ENCODE measurements at regions not wholly inside any gene's neighbourhood (a gene's known extent, or its start where the extent isn't known, plus 50 kb on each side); places are given as distances from the start of the nearest gene placed in this dataset.

- no peaks in the 10 kb centered on the region for H3K27me3 ChIP-seq
- no peak overlapping the region for H3K27ac ChIP-seq
- no peaks in the 10 kb centered on the region for H3K4me1 ChIP-seq (ENCODE audit: control insufficient read depth in 1 of 2, insufficient read depth in 1 of 2, low read depth in 1 of 2, low read length in 1 of 2)
- H3K4me3 ChIP-seq (ENCODE audit: low read depth in 1 of 2, low read length in 1 of 2), result no peak overlapping the region
- no peak for TF ChIP-seq CTCF (IDR thresholded peaks at IDR 0.05)
- H3K36me3 ChIP-seq, result no peaks in the 10 kb centered on the region
- H3K9me3 ChIP-seq, result no peaks in the 10 kb centered on the region
These were observed 155.8 kb downstream of the DRD1 start for GRCh38 chr5:175288048-175288621.

GRCh38 chr5:175286981-175287380 lies 157.0 kb downstream of the DRD1 start:
- Histone ChIP-seq H3K27ac (no peak overlapping the region), H3K9me3 (no peaks in the 10 kb centered on the region), H3K27me3 (no peaks in the 10 kb centered on the region), H3K4me3 (ENCODE audit: low read depth in 1 of 2, low read length in 1 of 2) (no peak overlapping the region), H3K36me3 (no peaks in the 10 kb centered on the region), H3K4me1 (ENCODE audit: control insufficient read depth in 1 of 2, insufficient read depth in 1 of 2, low read depth in 1 of 2, low read length in 1 of 2) (no peaks in the 10 kb centered on the region)
- no peak for TF ChIP-seq CTCF (IDR thresholded peaks at IDR 0.05)

GRCh38 chr5:175285261-175285660 lies 158.7 kb downstream of the DRD1 start:
- Histone ChIP-seq H3K4me3 (ENCODE audit: low read depth in 1 of 2, low read length in 1 of 2) (no peak overlapping the region), H3K4me1 (ENCODE audit: control insufficient read depth in 1 of 2, insufficient read depth in 1 of 2, low read depth in 1 of 2, low read length in 1 of 2) (no peaks in the 10 kb centered on the region), H3K36me3 (no peaks in the 10 kb centered on the region), H3K27ac (no peak overlapping the region), H3K9me3 (no peaks in the 10 kb centered on the region), H3K27me3 (no peaks in the 10 kb centered on the region)
- TF ChIP-seq CTCF (IDR thresholded peaks at IDR 0.05), result no peak

GRCh38 chr5:175284806-175285205 lies 159.2 kb downstream of the DRD1 start:
- H3K27ac ChIP-seq, result no peak overlapping the region
- H3K36me3 ChIP-seq, result no peaks in the 10 kb centered on the region
- no peak overlapping the region for H3K4me3 ChIP-seq (ENCODE audit: low read depth in 1 of 2, low read length in 1 of 2)
- H3K9me3 ChIP-seq, result no peaks in the 10 kb centered on the region
- no peak for TF ChIP-seq CTCF (IDR thresholded peaks at IDR 0.05)
- no peaks in the 10 kb centered on the region for H3K4me1 ChIP-seq (ENCODE audit: control insufficient read depth in 1 of 2, insufficient read depth in 1 of 2, low read depth in 1 of 2, low read length in 1 of 2)
- no peaks in the 10 kb centered on the region for H3K27me3 ChIP-seq

GRCh38 chr5:175282611-175283225 lies 161.3 kb downstream of the DRD1 start:
- Histone ChIP-seq H3K4me3 (ENCODE audit: low read depth in 1 of 2, low read length in 1 of 2) (no peak overlapping the region), H3K4me1 (ENCODE audit: control insufficient read depth in 1 of 2, insufficient read depth in 1 of 2, low read depth in 1 of 2, low read length in 1 of 2) (no peaks in the 10 kb centered on the region), H3K27me3 (no peaks in the 10 kb centered on the region), H3K27ac (no peak overlapping the region), H3K36me3 (no peaks in the 10 kb centered on the region), H3K9me3 (no peaks in the 10 kb centered on the region)
- no peak for TF ChIP-seq CTCF (IDR thresholded peaks at IDR 0.05)
